DMS114 treated with DMSO at 0.1 percent for 48 hours (cell line): ENCODE measurements at regions not wholly inside any gene's neighbourhood (a gene's known extent, or its start where the extent isn't known, plus 50 kb on each side); places are given as distances from the start of the nearest gene placed in this dataset.
"Not testable (repeated sequence)": the region's sequence is repeated elsewhere in the genome, so short reads cannot be mapped to it uniquely, and the experiment has no call there.

Experiments used
- DNase-seq: peaks from one replicate; lab custom pipeline; 2025; ENCODE audit not compliant: unreplicated experiment; lab: John Stamatoyannopoulos, UW

DNA sequence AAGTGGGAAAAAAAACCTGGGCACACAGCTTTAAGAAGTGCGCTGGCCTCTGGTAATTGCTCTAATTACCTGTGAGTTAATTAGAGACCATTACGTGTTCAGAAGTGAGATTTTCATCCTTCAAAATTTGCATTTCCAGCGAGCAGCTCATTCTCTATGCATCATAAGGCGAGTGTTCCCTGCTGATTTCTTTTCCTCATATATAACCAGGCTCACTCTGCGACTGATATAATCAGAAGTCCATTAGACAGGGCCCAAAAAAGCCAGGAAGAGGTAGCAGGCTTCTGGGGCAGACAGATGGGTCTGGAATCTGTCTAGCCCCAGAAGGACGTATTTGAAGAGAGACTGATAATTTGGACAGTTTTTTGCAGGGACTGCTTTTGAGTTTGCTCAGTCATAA lies 158.7 kb downstream of the MTHFS start:
- no peak for DNase-seq

DNA sequence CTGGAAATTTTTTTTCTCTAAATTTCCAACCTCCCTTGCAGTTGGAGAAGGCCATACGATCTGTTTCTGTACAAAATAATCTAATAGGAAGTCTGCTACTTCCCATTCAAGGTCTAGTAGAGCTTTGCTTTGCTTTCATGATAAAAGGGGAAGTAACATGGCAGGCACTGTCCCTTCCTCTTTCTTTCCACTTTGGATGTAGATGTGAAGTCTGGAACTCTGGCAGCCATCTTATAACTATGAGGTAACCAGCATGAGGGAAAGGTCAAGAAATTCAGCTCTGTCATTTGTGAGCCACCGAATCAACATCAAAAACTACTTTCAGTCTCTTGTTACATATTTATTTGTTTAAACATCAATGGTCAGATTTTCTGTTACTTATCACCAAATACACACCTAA lies 156.3 kb downstream of the MTHFS start:
- DNase-seq: no peak

DNA sequence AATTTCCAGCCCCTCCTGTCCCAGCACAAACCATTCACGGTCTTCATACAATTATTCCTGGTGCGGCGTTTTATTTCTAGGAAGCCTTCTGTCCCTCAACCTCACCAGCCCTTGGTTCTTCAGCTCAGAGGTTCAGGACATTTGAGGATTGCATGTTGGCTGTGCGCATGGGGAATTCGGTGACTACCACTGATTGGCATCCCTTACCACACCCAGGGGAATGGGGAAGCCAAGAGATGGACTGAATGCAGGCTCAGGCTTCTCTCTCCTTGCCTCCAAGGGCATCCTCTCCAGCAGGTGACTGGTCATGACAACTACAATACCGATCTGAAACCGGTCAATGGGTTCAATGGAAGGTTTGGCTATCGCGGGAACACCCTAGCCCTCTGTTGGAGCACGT lies 153.8 kb downstream of the MTHFS start:
- DNase-seq: no peak

DNA sequence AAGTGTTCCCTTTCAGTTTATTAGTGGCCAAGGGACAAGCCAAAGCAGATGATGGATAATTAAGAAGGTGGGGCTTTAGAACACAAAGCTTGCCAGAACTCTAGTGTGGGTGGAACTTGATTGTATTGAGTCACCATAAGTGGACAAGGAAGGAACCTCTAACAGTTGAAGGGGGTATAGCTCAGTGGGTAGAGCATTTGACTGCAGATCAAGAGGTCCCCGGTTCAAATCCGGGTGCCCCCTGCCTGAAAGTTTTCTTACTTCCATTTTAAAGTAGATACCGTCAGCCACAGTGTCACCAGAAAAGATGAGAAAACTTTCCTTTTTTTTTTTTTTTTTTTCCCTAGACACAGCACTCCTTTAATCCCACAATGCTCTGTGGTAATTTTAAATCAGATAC lies 152.3 kb downstream of the MTHFS start:
- not testable (repeated sequence) for DNase-seq

DNA sequence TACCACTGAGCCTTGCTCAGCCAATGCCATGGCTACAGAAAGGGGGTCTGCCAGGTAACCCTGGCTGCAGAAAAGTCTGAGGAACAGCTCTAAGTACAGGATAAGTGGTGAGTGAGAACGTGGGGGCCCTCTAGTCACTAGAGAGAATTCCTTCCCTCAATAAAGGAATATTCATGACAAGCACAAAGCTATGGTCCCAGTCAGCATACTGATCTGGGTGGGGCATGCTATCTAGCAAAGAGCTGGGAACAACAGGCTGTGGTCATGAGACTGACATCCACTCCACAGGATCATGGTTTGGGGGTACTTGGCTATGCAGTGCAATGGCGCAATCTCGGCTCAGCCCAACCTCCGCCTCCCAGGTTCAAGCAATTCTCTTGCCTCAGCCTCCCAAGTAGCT lies 140.4 kb downstream of the MTHFS start:
- DNase-seq: no peak

DNA sequence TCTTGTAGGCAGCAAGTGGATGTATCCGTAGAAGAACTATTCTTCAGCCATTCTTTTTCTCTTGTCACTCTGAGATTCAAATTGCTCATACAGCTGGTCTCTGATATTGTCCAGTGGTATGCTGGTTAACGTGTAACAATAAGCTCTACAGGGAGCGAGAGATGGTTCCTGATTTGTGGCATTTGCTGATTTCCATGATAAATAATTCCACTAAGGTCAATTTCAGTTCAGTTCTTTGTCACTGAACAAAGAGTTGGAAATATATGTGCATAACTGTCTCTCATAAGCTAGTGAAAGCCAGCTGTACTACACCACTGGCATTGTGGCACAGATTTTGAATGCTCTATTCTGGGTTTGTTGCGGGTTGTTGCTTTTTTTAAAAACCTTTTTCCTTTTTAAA lies 131.7 kb downstream of the MTHFS start:
- DNase-seq: no peak

DNA sequence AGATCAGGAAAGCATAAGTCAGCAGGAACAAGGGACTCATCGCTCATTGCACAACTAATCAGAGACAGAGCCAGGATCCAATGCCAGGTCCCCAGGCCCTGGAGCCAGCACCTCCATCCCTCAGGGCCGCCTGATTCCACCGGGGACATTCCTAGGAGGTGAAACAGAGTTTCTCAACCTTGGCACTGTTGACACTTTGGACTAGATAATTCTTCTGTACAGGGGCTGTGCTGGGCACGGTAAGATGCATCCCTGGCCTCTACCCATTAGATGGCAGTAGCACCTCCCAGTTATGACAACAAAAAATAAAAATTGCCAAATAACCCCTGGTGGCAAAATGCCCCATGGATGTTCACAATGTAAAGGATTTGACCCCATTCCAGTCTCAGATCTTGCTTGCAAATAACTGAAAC lies 127.7 kb downstream of the MTHFS start:
- DNase-seq: peak; percentile 12

DNA sequence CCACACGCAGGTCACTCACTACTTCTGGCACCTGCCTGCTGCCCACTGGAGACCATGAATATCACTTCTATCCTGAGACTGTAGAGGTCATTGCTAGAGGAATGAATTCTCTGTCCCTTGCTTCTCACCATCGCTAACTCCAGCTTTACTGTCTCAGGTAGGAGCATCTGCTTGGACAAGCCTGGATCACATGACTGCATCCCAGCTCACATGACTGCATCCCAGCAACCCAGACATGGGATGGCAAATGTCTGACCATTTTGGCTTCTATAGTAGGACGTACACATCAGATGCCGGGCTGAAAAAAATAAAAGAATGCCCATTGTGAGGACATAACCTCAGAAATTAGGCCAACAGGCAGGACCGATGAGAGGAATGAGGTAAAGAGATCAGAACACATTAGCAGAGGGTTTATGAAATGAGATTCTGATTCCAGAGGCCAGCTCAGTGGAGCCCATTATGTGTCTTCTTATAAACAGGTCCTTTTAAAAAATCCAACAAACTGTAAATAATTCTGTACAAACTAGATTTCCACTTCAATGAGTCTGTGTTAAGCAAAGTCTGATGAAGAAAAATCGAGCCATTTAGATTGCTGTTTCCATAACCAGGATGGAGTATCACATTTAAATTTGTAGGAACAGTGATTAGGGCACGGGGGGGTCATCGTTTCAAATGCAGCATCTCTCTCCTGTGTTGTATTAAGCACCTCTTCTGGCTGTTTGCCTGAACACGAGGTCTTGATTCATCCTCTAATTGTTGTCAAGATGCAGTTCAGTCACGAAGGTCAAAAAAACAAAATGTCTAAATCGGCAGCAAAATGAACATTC lies 126.7 kb downstream of the MTHFS start:
- no peak for DNase-seq

DNA sequence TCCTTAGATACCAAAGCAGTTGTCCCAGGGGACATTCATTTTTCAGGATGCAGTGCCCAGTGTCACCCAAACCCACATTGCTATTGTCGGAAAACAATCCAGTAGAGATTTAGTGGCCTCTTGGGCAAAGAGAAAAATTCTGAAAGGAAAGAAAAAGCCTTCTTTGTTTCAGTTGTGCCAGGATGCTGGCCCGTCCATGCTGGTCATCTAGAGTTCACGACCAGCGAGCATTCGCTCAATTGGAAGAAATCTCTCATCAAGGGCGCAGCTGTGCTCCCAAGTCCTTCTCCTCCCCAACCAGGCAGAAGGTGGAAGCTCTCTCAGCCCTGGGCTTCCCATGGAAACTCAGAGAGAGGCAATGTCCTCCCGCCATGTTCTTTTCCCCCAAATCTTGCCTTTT lies 123.7 kb downstream of the MTHFS start:
- DNase-seq: no peak

DNA sequence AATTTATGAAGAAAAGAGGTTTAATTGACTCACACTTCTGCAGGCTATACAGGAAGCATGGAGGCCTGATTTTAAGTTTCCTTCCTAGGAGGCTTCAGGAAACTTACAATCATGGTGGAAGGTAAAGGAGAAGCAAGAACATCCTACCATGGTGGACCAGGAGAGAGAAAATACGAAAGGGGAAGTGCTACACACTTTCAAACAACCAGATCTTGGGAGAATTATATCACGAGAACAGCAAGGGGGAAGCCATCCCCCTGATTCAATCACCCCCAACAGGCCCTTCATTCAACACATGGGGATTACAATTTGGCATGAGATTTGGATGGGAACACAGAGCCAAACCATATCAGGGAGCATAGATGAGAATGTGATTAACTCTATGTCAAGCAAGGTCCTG lies 121.0 kb downstream of the MTHFS start:
- no peak for DNase-seq

DNA sequence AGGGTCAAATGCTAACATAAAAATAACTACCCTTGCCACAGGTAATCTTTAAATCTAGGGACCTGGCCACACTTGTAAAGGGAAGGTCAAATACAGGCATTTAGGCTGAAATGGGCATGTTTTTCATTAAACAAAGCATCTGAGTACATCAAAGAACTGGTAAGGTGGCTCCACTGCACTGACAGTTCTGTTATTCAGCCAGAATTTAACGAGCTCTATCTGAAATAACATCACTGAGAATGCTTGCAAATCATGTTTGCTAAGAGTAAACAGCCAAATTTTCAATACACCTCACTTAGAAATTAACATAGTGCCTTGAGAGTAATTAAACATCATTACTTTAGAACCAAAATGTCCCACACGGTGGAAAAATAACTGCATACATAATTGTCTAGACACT lies 118.9 kb downstream of the MTHFS start:
- no peak for DNase-seq

DNA sequence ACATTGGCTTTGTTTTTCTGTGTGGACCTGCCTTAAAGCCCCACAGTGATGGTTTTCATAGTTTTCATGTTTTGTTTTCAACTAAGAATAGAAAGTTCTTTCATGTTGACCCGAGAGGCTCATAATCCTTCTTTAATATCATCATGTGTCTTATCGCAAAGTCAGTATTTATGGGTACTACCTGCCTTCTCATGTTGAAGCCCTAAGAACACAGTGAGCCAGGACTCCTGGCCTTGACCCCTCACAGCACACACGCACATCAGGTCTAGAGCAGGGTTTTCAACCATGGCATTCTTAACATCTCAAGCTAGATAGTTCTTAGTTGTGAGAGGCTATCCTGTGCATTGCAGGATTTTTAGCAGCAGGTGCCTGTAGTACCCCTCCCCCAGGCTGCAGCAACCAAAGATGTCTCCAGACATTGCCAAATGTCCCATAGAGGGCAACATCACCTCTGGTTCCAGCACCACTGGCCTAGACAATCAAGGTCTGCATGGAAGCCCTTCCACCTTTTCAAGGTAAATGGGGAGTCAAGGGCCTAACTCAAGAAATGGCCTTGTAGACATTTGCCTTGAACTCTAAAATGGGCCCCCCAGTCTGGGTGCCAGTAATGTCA lies 118.3 kb downstream of the MTHFS start:
- DNase-seq: no peak

DNA sequence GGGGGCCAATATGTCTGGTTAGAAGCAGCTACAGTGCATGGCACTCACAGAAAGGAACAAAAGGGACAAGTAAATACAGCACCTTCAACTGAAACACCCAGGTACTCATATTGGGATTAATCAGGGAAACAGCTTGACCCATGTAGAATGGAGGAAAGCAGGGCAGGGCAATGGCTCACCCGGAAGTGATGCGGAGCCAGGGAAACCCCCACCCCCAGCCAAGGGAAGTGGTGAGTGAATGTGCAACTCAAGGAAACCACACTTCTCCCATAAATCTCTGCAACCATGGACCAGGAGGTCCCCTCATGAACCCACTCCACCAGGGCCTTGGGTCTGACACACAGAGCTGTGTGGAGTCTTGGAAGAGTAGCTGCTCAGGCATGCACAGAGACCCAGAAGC lies 117.1 kb downstream of the MTHFS start:
- no peak for DNase-seq

DNA sequence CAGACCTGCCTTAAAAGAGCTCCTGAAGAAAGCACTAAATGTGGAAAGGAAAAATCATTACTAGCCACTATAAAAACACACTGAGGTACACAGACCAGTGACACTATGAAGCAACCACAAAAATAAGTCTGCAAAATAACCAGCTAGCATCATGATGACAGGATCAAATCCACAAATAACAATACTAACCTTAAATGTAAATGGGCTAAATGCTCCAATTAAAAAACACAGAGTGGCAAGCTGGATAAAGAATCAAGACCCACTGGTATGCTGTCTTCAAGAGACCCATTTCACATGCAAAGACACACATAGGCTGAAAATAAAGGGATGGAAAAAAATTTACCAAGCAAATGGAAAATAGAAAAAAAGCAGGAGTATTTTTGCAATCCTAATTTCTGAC lies 114.5 kb downstream of the MTHFS start:
- not testable (repeated sequence) for DNase-seq
